Mucosa of stomach (tissue), 1 donor: ENCODE measurements at regions not wholly inside any gene's neighbourhood (a gene's known extent, or its start where the extent isn't known, plus 50 kb on each side); places are given as distances from the start of the nearest gene placed in this dataset.

ENCODE experiments used
- H3K27me3 ChIP-seq: one replicate; pipeline ENCODE4 v1.7.0; 2013; ENCODE audit warnings: mild to moderate bottlenecking, low read length; ENCODE audit not compliant: control insufficient read depth, insufficient read depth
- H3K36me3 ChIP-seq: one replicate; pipeline ENCODE4 v1.7.0; 2013; ENCODE audit warnings: low read length; ENCODE audit not compliant: control insufficient read depth, insufficient read depth
- H3K4me1 ChIP-seq: one replicate; pipeline ENCODE4 v1.7.0; 2013; ENCODE audit warnings: mild to moderate bottlenecking, low read length; ENCODE audit not compliant: control insufficient read depth, insufficient read depth
- H3K4me3 ChIP-seq: one replicate; pipeline ENCODE4 v1.7.0; 2013; ENCODE audit warnings: low read length
- H3K9ac ChIP-seq: one replicate; pipeline ENCODE4 v1.7.0; 2013; ENCODE audit warnings: mild to moderate bottlenecking, low read length, moderate library complexity
- H3K9me3 ChIP-seq: one replicate; pipeline ENCODE4 v1.7.0; 2013; ENCODE audit warnings: mild to moderate bottlenecking, low read length, moderate library complexity; ENCODE audit not compliant: control insufficient read depth
- donor health status: Pancreatic carcinoma.

DNA sequence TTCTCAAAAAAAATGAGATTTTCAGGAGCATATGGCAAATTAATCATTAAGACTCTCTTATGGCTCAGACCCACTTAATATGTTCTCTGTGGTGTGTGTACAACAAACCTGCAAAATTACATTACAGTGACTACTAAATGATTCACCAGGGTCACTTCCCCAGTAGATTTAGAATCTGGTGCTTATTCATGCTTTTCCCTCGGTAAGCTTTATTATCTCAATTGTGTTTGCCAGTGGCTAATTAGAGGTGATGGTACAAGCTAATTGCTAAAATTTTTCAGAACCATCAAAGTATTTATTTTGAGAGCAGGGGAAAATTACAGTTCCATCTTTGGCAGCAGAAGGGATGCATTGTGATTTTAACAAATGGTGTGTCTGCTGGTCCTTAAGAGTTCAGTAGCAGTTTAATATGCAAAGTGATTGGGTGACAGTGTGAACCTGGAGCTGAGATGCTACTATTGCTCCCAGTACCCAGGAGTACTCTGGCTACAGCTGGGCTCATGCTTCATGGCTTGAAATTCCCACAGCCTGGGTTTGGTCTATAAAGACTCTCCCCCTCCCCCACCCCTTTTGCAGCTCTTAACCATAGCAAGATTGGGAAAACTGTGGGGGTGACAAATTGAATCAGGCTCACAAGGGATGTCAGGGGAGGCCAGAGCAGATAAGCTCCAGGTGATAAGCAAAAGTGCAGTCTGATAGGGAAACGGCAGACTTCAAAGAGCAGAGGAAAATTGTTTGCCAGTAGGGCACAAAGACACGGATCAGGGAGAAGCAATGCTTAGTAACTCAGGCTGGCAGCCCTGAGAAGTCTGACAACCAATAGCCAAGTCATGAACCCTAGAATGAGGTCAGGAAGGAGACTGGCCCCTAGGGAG, 92.8 kb upstream of the RAD23B start:
- Histone ChIP-seq H3K9me3 (no peaks in the 10 kb centered on the region), H3K9ac (no peak overlapping the region), H3K4me3 (no peak overlapping the region), H3K27me3 (no peaks in the 10 kb centered on the region), H3K4me1 (no peaks in the 10 kb centered on the region), H3K36me3 (no peaks in the 10 kb centered on the region)

GRCh38 chr9:107190936-107191290, 92.2 kb upstream of the RAD23B start:
- Histone ChIP-seq H3K4me1 (no peaks in the 10 kb centered on the region), H3K9ac (no peak overlapping the region), H3K4me3 (no peak overlapping the region)

DNA sequence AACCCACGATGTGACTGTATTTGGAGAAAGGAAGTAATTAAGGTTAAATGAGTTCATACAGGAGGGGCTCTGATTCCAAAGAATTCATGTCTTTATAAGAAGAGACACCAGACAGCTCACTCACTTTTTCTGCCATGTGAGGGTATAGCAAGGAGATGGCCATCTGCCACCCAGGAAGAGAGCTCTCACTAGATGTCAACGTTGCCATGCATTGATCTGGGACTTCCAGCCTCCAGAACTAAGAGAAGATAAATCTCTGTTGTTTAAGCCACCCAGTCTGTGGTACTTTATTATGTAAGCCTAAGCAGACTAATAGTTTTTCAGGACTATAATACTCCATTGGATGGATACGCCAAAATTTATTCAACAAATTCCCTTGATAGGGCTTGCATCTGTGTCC, 89.8 kb upstream of the RAD23B start:
- Histone ChIP-seq H3K9me3 (no peaks in the 10 kb centered on the region), H3K4me1 (no peaks in the 10 kb centered on the region), H3K36me3 (no peaks in the 10 kb centered on the region), H3K9ac (no peak overlapping the region), H3K27me3 (no peaks in the 10 kb centered on the region), H3K4me3 (no peak overlapping the region)

More at GRCh38 chr9:107190936-107191290, 92.2 kb upstream of the RAD23B start:
- no peaks in the 10 kb centered on the region for H3K36me3 ChIP-seq
- H3K27me3 ChIP-seq, result no peaks in the 10 kb centered on the region
- H3K9me3 ChIP-seq, result no peaks in the 10 kb centered on the region

DNA sequence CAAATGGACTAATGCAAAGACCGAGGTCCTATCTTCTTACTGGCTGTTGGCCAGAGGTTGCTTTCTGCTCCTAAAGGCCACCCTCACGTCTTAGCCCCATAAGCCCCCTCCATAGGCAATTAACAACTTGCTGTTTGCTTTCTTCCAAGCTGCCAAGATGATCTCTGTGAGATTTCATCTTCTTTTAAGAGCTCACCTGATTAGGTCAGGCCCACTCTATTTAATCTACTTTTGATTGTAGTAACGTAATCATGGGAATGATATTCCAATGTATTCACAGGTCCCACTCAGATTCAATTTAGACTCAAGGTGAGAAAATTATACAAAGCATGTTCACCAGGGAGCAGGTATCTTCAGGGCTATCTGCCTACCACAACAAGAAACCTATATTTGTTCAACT, 84.4 kb upstream of the RAD23B start:
- Histone ChIP-seq H3K27me3 (no peaks in the 10 kb centered on the region), H3K36me3 (no peaks in the 10 kb centered on the region), H3K9ac (no peak overlapping the region), H3K4me1 (no peaks in the 10 kb centered on the region), H3K9me3 (no peaks in the 10 kb centered on the region), H3K4me3 (no peak overlapping the region)

- Histone ChIP-seq H3K4me3 (no peak overlapping the region), H3K4me1 (no peaks in the 10 kb centered on the region), H3K9ac (no peak overlapping the region), H3K9me3 (no peaks in the 10 kb centered on the region), H3K27me3 (no peaks in the 10 kb centered on the region), H3K36me3 (no peaks in the 10 kb centered on the region)
Measured at GRCh38 chr9:107208121-107208520, 75.0 kb upstream of the RAD23B start.

DNA sequence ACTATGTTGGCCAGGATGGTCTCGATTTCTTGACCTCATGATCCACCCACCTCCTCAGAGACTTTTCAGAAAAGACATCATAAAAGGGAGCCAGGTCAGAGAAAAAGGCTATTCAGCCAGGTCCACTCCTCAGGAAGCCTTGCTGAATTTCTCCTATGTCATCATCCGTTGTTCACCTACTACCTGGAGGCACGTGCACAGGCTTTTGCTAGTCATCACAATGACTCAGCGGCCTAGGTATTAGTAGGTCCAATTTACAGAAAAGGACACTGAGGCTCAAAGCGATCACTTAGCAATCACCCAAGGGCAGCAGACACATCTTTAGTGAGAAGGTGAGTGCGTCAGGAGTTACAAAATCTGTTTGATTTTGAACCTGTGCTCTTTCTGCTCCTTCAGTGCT, 72.3 kb upstream of the RAD23B start:
- H3K27me3 ChIP-seq, result no peaks in the 10 kb centered on the region
- H3K36me3 ChIP-seq, result no peaks in the 10 kb centered on the region

GRCh38 chr9:107211284-107211923, 71.7 kb upstream of the RAD23B start:
- no peak overlapping the region for H3K4me3 ChIP-seq
- H3K36me3 ChIP-seq, result no peaks in the 10 kb centered on the region
- H3K4me1 ChIP-seq, result no peaks in the 10 kb centered on the region
- no peaks in the 10 kb centered on the region for H3K27me3 ChIP-seq
- no peak overlapping the region for H3K9ac ChIP-seq
- H3K9me3 ChIP-seq, result no peaks in the 10 kb centered on the region

More for the DNA sequence above, 72.3 kb upstream of the RAD23B start:
- H3K4me1 ChIP-seq, result no peaks in the 10 kb centered on the region
- H3K9me3 ChIP-seq, result no peaks in the 10 kb centered on the region
- H3K4me3 ChIP-seq, result no peak overlapping the region
- no peak overlapping the region for H3K9ac ChIP-seq

DNA sequence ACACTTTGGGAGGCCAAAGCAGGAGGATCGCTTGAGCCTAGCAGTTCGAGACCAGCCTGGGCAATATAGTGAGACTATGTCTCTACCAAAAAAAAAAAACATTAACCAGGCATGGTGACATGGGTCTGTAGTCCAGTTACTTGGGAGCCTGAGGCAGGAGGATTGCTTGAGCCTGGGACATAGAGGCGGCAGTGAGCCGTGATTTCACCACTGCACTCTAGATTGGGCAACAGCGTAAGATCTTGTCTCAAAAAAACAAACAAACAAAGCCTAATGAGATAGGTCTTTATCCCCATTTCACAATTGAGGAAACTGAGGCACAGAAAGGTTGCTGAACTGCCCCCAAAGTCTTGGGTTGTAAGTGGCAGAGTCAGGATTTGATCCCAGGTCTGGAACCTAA, 70.5 kb upstream of the RAD23B start:
- no peaks in the 10 kb centered on the region for H3K27me3 ChIP-seq
- H3K4me1 ChIP-seq, result no peaks in the 10 kb centered on the region
- H3K9me3 ChIP-seq, result no peaks in the 10 kb centered on the region
- no peaks in the 10 kb centered on the region for H3K36me3 ChIP-seq
- no peak overlapping the region for H3K9ac ChIP-seq
- no peak overlapping the region for H3K4me3 ChIP-seq

- Histone ChIP-seq H3K36me3 (no peaks in the 10 kb centered on the region), H3K9me3 (no peaks in the 10 kb centered on the region), H3K4me1 (no peaks in the 10 kb centered on the region), H3K9ac (no peak overlapping the region), H3K4me3 (no peak overlapping the region), H3K27me3 (no peaks in the 10 kb centered on the region)
Measured at GRCh38 chr9:107213080-107213479, 70.0 kb upstream of the RAD23B start.

DNA sequence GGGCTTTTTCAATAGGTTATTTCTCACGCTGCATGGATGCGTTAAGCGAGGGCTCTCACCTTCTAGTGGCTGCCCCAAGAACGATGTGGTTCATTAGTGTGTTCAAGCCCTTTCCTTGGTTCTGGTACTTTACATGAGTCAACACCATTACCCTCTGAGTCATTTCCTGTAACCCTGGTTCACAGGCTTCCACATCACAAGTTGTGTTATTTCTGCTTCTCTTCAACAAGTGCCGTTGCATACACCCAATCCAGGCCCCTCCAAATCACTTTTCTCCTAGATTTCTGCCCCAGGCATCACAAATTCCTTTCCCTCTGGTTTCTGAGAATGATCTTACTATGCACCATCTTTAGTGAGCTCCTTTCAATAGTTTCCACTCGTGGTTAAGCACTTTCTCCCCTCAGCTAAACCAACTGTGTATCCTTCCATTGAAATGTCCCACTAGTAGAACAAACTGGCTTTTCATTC, 69.5 kb upstream of the RAD23B start:
- Histone ChIP-seq H3K36me3 (no peaks in the 10 kb centered on the region), H3K9ac (no peak overlapping the region), H3K4me3 (no peak overlapping the region), H3K4me1 (no peaks in the 10 kb centered on the region), H3K9me3 (no peaks in the 10 kb centered on the region), H3K27me3 (no peaks in the 10 kb centered on the region)

DNA sequence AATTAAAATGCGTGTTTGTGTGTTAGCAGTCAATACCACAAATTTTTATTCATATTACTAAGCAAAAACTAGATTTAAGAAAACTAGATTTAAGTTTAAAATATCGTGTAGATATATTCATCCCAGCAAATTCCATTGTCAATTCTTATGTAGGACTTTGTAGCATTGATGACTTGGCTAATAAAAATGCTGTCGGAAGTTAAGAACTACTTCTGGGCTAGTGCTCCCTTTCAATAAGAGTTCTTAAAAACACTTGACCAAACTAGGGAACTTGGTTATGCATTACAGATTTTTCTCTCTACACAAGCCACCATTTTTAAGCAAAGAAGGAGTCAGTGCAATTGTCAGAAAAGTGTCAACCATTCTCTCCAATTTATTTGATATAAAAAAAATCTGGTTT, 68.7 kb upstream of the RAD23B start:
- H3K36me3 ChIP-seq, result no peaks in the 10 kb centered on the region
- H3K27me3 ChIP-seq, result no peaks in the 10 kb centered on the region
- no peaks in the 10 kb centered on the region for H3K9me3 ChIP-seq
- no peak overlapping the region for H3K4me3 ChIP-seq
- H3K9ac ChIP-seq, result no peak overlapping the region
- no peaks in the 10 kb centered on the region for H3K4me1 ChIP-seq

DNA sequence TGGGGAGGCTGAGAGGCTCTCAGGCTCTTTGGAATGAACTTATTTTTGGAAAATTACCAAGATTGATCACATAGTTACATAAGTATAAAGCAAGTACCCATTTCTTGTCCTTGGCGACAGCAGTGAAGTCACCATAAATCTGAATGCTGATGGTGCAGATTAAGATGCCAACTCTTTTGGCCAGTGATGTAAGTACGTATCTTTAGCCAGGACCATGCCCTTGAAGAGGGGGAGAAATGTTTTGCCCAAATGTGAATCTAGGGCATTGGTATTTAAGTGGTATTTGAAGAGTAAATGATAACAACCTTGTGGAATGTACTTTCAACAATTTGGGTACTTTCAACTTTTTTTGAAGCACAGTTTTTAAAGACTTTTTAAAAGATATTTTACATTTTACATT, 68.2 kb upstream of the RAD23B start:
- no peaks in the 10 kb centered on the region for H3K36me3 ChIP-seq
- H3K4me3 ChIP-seq, result no peak overlapping the region
- no peaks in the 10 kb centered on the region for H3K4me1 ChIP-seq
- H3K27me3 ChIP-seq, result no peaks in the 10 kb centered on the region
- H3K9ac ChIP-seq, result no peak overlapping the region
- no peaks in the 10 kb centered on the region for H3K9me3 ChIP-seq
